Cardiac muscle cell (in vitro differentiated cells and primary cell): ENCODE measurements at regions not wholly inside any gene's neighbourhood (a gene's known extent, or its start where the extent isn't known, plus 50 kb on each side); places are given as distances from the start of the nearest gene placed in this dataset.

Experiments used
- DNase-seq, 2 donors: peaks; one replicate each; pipeline versions ENCODE4 v3.0.0 to v3.0.0-alpha.2; 2010 to 2017; ENCODE audit warnings: low read depth in 1 of 2, low spot score in 1 of 2
- H3K27ac ChIP-seq: fragments of 200-600 bp; sonication (generic); 2 replicates; pipeline ENCODE4 v1.5.1; 2016
- H3K27me3 ChIP-seq: fragments of 200-600 bp; sonication (generic); 2 replicates; pipeline ENCODE4 v1.6.0; 2016; ENCODE audit warnings: control low read depth
- H3K36me3 ChIP-seq: fragments of 200-600 bp; sonication (generic); 2 replicates; pipeline ENCODE4 v1.5.1; 2016; ENCODE audit warnings: control low read depth
- H3K4me1 ChIP-seq: fragments of 200-600 bp; sonication (generic); 2 replicates; pipeline ENCODE4 v1.8.1; 2017; ENCODE audit warnings: low read depth, mild to moderate bottlenecking, mixed run types
- H3K4me3 ChIP-seq: fragments of 200-600 bp; sonication (generic); 2 replicates; pipeline ENCODE4 v1.5.1; 2016; ENCODE audit warnings: mild to moderate bottlenecking
- H3K9me3 ChIP-seq: fragments of 200-600 bp; sonication (generic); 2 replicates; pipeline ENCODE4 v1.5.1; 2017; ENCODE audit warnings: low read depth, mild to moderate bottlenecking, control low read depth
- CTCF ChIP-seq: IDR thresholded peaks from 2 replicates; pipeline ENCODE4 v1.5.1; 2012; ENCODE audit warnings: low read depth, mild to moderate bottlenecking, low read length

- no peak for DNase-seq
- no peak overlapping the region for H3K27ac ChIP-seq
- peaks cover 10% of the 10 kb centered on the region for H3K27me3 ChIP-seq
- no peaks in the 10 kb centered on the region for H3K36me3 ChIP-seq
- H3K9me3 ChIP-seq, result no peaks in the 10 kb centered on the region
- no peak overlapping the region for H3K4me3 ChIP-seq
- H3K4me1 ChIP-seq, result no peaks in the 10 kb centered on the region
- TF ChIP-seq CTCF, result no peak
Measured at GRCh38 chr7:131689662-131690234, 133.3 kb upstream of the PODXL start.

GRCh38 chr7:131688738-131689661 lies 132.6 kb upstream of the PODXL start:
- H3K4me3 ChIP-seq, result no peak overlapping the region
- H3K9me3 ChIP-seq, result no peaks in the 10 kb centered on the region
- H3K27me3 ChIP-seq, result peaks cover 10% of the 10 kb centered on the region
- DNase-seq, result peak; percentile 75 to 87
- no peaks in the 10 kb centered on the region for H3K4me1 ChIP-seq
- TF ChIP-seq CTCF, result peak; percentile 95
- no peak overlapping the region for H3K27ac ChIP-seq
- H3K36me3 ChIP-seq, result no peaks in the 10 kb centered on the region

- Histone ChIP-seq H3K27ac (no peak overlapping the region), H3K4me1 (no peaks in the 10 kb centered on the region), H3K27me3 (peaks cover 10% of the 10 kb centered on the region), H3K36me3 (no peaks in the 10 kb centered on the region), H3K9me3 (no peaks in the 10 kb centered on the region), H3K4me3 (no peak overlapping the region)
- TF ChIP-seq CTCF, result no peak
- no peak for DNase-seq
Measured at GRCh38 chr7:131687296-131687695, 130.9 kb upstream of the PODXL start.

GRCh38 chr7:131686833-131687232 lies 130.4 kb upstream of the PODXL start:
- H3K36me3 ChIP-seq, result no peaks in the 10 kb centered on the region
- no peak overlapping the region for H3K4me3 ChIP-seq
- H3K9me3 ChIP-seq, result no peaks in the 10 kb centered on the region
- DNase-seq, result no peak
- no peak for TF ChIP-seq CTCF
- H3K27ac ChIP-seq, result no peak overlapping the region
- H3K27me3 ChIP-seq, result peaks cover 10% of the 10 kb centered on the region
- no peaks in the 10 kb centered on the region for H3K4me1 ChIP-seq

- Histone ChIP-seq H3K4me3 (no peak overlapping the region), H3K9me3 (no peaks in the 10 kb centered on the region), H3K36me3 (no peaks in the 10 kb centered on the region), H3K27me3 (peaks cover 7% of the 10 kb centered on the region), H3K4me1 (no peaks in the 10 kb centered on the region), H3K27ac (no peak overlapping the region)
- no peak for TF ChIP-seq CTCF
- DNase-seq, result no peak
Measured at GRCh38 chr7:131683536-131684125, 127.2 kb upstream of the PODXL start.
